Neural progenitor cell (in vitro differentiated cells): ENCODE measurements at regions not wholly inside any gene's neighbourhood (a gene's known extent, or its start where the extent isn't known, plus 50 kb on each side); places are given as distances from the start of the nearest gene placed in this dataset.

ENCODE experiments used
- CTCF ChIP-seq: fragments of 200-600 bp; sonication (generic); IDR thresholded peaks from 2 replicates; pipeline ENCODE4 v1.5.1; 2017; ENCODE audit warnings: antibody characterized with exemption, mild to moderate bottlenecking
- EZH2 ChIP-seq: fragments of 200-600 bp; sonication (generic); IDR thresholded peaks from 2 replicates; pipeline ENCODE4 v1.6.1; 2017; ENCODE audit warnings: antibody characterized with exemption, mild to moderate bottlenecking, moderate library complexity
- EZH2phosphoT487 ChIP-seq: fragments of 200-600 bp; sonication (generic); IDR thresholded peaks from 2 replicates; pipeline ENCODE4 v1.6.1; 2017; ENCODE audit warnings: antibody characterized with exemption

GRCh38 chr7:11232462-11232861 is 258.8 kb downstream of the PHF14 start:
- TF ChIP-seq CTCF = no peak
- TF ChIP-seq EZH2 = no peak
- no peak for TF ChIP-seq EZH2phosphoT487
